Astrocyte of the cerebellum (primary cell): ENCODE measurements at regions not wholly inside any gene's neighbourhood (a gene's known extent, or its start where the extent isn't known, plus 50 kb on each side); places are given as distances from the start of the nearest gene placed in this dataset.

Source experiments
- DNase-seq: peaks from one replicate; pipeline ENCODE4 v3.0.0-alpha.2; 2011; ENCODE audit warnings: low read depth
- H3K4me3 ChIP-seq: 2 replicates; pipeline ENCODE4 v1.5.1; 2011; ENCODE audit warnings: mild to moderate bottlenecking, low read depth, low read length, moderate library complexity
- CTCF ChIP-seq: IDR thresholded peaks from 2 replicates; pipeline ENCODE4 v1.5.1; 2012; ENCODE audit warnings: low read length, low read depth, moderate library complexity, mild to moderate bottlenecking; ENCODE audit errors: missing control alignments
- in situ Hi-C: cut with HindIII; loops from 2 replicates; pipeline ENCODE4 v1.10.0; 2017; ENCODE audit warnings: low sequenced_read_pairs

GRCh38 chr20:24118034-24118433, 129.5 kb upstream of the GGTLC1 start:
- in situ Hi-C loops = no loop called here
- no peak overlapping the region for H3K4me3 ChIP-seq
- no peak for DNase-seq
- TF ChIP-seq CTCF = no peak

GRCh38 chr20:24117383-24117782, 128.8 kb upstream of the GGTLC1 start:
- H3K4me3 ChIP-seq = no peak overlapping the region
- TF ChIP-seq CTCF = no peak
- no peak for DNase-seq
- in situ Hi-C loops = no loop called here

- no peak for TF ChIP-seq CTCF
- DNase-seq = no peak
- in situ Hi-C loops = no loop called here
- no peak overlapping the region for H3K4me3 ChIP-seq
Observed at GRCh38 chr20:24116611-24117010, 128.0 kb upstream of the GGTLC1 start.

GRCh38 chr20:24112360-24112759, 123.8 kb upstream of the GGTLC1 start:
- DNase-seq = no peak
- in situ Hi-C loops = no loop called here
- no peak overlapping the region for H3K4me3 ChIP-seq
- TF ChIP-seq CTCF = no peak

GRCh38 chr20:24111858-24112257, 123.3 kb upstream of the GGTLC1 start:
- no peak overlapping the region for H3K4me3 ChIP-seq
- no peak for DNase-seq
- TF ChIP-seq CTCF = no peak
- in situ Hi-C loops = no loop called here

GRCh38 chr20:24109537-24109936, 121.0 kb upstream of the GGTLC1 start:
- DNase-seq = no peak
- no peak overlapping the region for H3K4me3 ChIP-seq
- no peak for TF ChIP-seq CTCF
- in situ Hi-C loops = no loop called here

GRCh38 chr20:24109008-24109407, 120.4 kb upstream of the GGTLC1 start:
- in situ Hi-C loops = no loop called here
- no peak for TF ChIP-seq CTCF
- no peak overlapping the region for H3K4me3 ChIP-seq
- DNase-seq = no peak
